SK-N-SH (cell line): ENCODE measurements at regions not wholly inside any gene's neighbourhood (a gene's known extent, or its start where the extent isn't known, plus 50 kb on each side); places are given as distances from the start of the nearest gene placed in this dataset.

ENCODE experiments used
- CTCF ChIA-PET: fragments of 300-600, 350-600 bp; formaldehyde crosslinking; extraction: SDS; loops from one replicate; lab custom pipeline; 2021; lab: Yijun Ruan, JAX
- POLR2A ChIA-PET: fragments of 350-600 bp; sonication (Branson Sonifier 250); formaldehyde crosslinking; extraction: SDS; loops from one replicate; lab custom pipeline; 2020; ENCODE audit warnings: antibody characterized with exemption, inconsistent platforms; lab: Yijun Ruan, JAX
- DNase-seq: peaks from one replicate; pipeline ENCODE4 v3.0.0; 2012
- H2AFZ ChIP-seq: fragments of 200-600 bp; sonication (generic); 2 replicates; pipeline ENCODE4 v1.8.1; 2016; ENCODE audit warnings: antibody characterized with exemption, mild to moderate bottlenecking, low read depth
- H3F3A ChIP-seq: fragments of 200-600 bp; sonication (generic); replicated peaks from 2 replicates; pipeline ENCODE3; 2016; ENCODE audit warnings: antibody characterized with exemption, mild to moderate bottlenecking; ENCODE audit not compliant: insufficient read depth
- H3K27ac ChIP-seq, 2 experiments: fragments of 200-500 bp in 1 of 2; fragments of 200-600 bp in 1 of 2; sonication (Bioruptor generic) in 1 of 2; sonication (generic), shearing (Covaris generic) in 1 of 2; 2 replicates each; pipeline versions ENCODE4 v1.5.1 to v1.6.1; 2014 to 2016; ENCODE audit warnings: low read depth in 2 of 2, inconsistent platforms in 1 of 2, low read length in 1 of 2, mild to moderate bottlenecking in 1 of 2, mixed read lengths in 1 of 2
- H3K27me3 ChIP-seq: fragments of 200-600 bp; sonication (generic), shearing (Covaris generic); 2 replicates; pipeline ENCODE4 v1.6.1; 2016; ENCODE audit warnings: mixed run types; ENCODE audit not compliant: insufficient read depth
- H3K36me3 ChIP-seq, 2 experiments: fragments of 200-500 bp in 1 of 2; fragments of 200-600 bp in 1 of 2; sonication (Bioruptor generic) in 1 of 2; sonication (generic) in 1 of 2; replicated peaks in 1 of 2; 2 replicates each; pipeline versions ENCODE3 to v1.5.1; 2014 to 2016; ENCODE audit warnings: low read length in 1 of 2, mild to moderate bottlenecking in 1 of 2; ENCODE audit not compliant: insufficient read depth in 2 of 2, control insufficient read depth in 1 of 2
- H3K4me1 ChIP-seq, 2 experiments: fragments of 200-500 bp in 1 of 2; fragments of 200-600 bp in 1 of 2; sonication (Bioruptor generic) in 1 of 2; sonication (generic), shearing (Covaris generic) in 1 of 2; 2 replicates each; pipeline versions ENCODE4 v1.5.1 to v1.6.1; 2014 to 2016; ENCODE audit warnings: low read depth in 1 of 2, low read length in 1 of 2, mixed run types in 1 of 2; ENCODE audit not compliant: insufficient read depth in 2 of 2, control insufficient read depth in 1 of 2
- H3K4me2 ChIP-seq: fragments of 200-600 bp; sonication (generic), shearing (Covaris generic); 2 replicates; pipeline ENCODE4 v1.6.1; 2017; ENCODE audit warnings: mixed run types
- H3K4me3 ChIP-seq, 2 experiments: fragments of 200-500 bp in 1 of 2; fragments of 200-600 bp in 1 of 2; sonication (Bioruptor generic) in 1 of 2; sonication (generic), shearing (Covaris generic) in 1 of 2; 2 replicates each; pipeline versions ENCODE4 v1.5.1 to v1.8.1; 2014 to 2016; ENCODE audit warnings: low read depth in 2 of 2, inconsistent platforms in 1 of 2, low read length in 1 of 2, mild to moderate bottlenecking in 1 of 2, mixed read lengths in 1 of 2, moderate library complexity in 1 of 2
- H3K79me2 ChIP-seq: fragments of 200-600 bp; sonication (generic); 2 replicates; pipeline ENCODE4 v1.8.1; 2017; ENCODE audit warnings: mild to moderate bottlenecking; ENCODE audit not compliant: insufficient read depth
- H3K9ac ChIP-seq: fragments of 200-600 bp; sonication (generic); 2 replicates; pipeline ENCODE4 v1.6.1; 2017; ENCODE audit warnings: mixed run types
- H3K9me2 ChIP-seq: fragments of 200-600 bp; sonication (generic); 2 replicates; pipeline ENCODE4 v1.6.1; 2017; ENCODE audit warnings: mixed run types
- H3K9me3 ChIP-seq: fragments of 200-600 bp; sonication (generic); 2 replicates; pipeline ENCODE4 v1.6.1; 2017; ENCODE audit warnings: mixed run types, mild to moderate bottlenecking, moderate library complexity
- H4K20me1 ChIP-seq: fragments of 200-600 bp; sonication (generic); 2 replicates; pipeline ENCODE4 v1.6.1; 2017; ENCODE audit warnings: mild to moderate bottlenecking, mixed run types; ENCODE audit not compliant: insufficient read depth
- CHD2 ChIP-seq: fragments of 150-350 bp; IDR thresholded peaks from 2 replicates; pipeline ENCODE4 v1.6.1; 2018; ENCODE audit warnings: low read length; ENCODE audit not compliant: partially characterized antibody
- EP300 ChIP-seq, 2 experiments: IDR thresholded peaks; 2 replicates each; pipeline versions ENCODE4 v1.4.0 to v1.6.1; 2012; ENCODE audit warnings: borderline replicate concordance in 1 of 2, low read depth in 1 of 2, low read length in 1 of 2
- FOSL2 ChIP-seq: IDR thresholded peaks from 2 replicates; pipeline ENCODE4 v1.4.0; 2012; ENCODE audit warnings: low read depth, mild to moderate bottlenecking, moderate library complexity, borderline replicate concordance
- GATA2 ChIP-seq: sonication (generic); formaldehyde crosslinking; IDR thresholded peaks from 2 replicates; pipeline ENCODE4 v1.5.0; 2020; ENCODE audit warnings: mild to moderate bottlenecking, missing genetic modification reagents
- JUND ChIP-seq: IDR thresholded peaks from 2 replicates; pipeline ENCODE4 v1.4.0; 2012
- MEF2A ChIP-seq: IDR thresholded peaks from 2 replicates; pipeline ENCODE4 v1.4.0; 2012; ENCODE audit warnings: low read depth, borderline replicate concordance
- MXI1 ChIP-seq: IDR thresholded peaks from 2 replicates; pipeline ENCODE4 v1.6.1; 2012; ENCODE audit warnings: mild to moderate bottlenecking, low read depth, low read length, improper control_type of control experiment
- NFIC ChIP-seq: IDR thresholded peaks from 2 replicates; pipeline ENCODE4 v1.4.0; 2012; ENCODE audit warnings: borderline replicate concordance
- NRF1 ChIP-seq: IDR thresholded peaks from 2 replicates; pipeline ENCODE4 v1.6.1; 2012; ENCODE audit warnings: low read depth, mild to moderate bottlenecking, low read length
- POLR2AphosphoS5 ChIP-seq: IDR thresholded peaks from 2 replicates; pipeline ENCODE4 v1.6.1; 2012; ENCODE audit warnings: low read depth, low read length
- RCOR1 ChIP-seq: fragments of 150-350 bp; IDR thresholded peaks from 2 replicates; pipeline ENCODE4 v1.6.1; 2017; ENCODE audit warnings: antibody characterized with exemption, low read length
- RFX5 ChIP-seq: IDR thresholded peaks from 2 replicates; pipeline ENCODE4 v1.6.1; 2012; ENCODE audit warnings: mild to moderate bottlenecking, improper control_type of control experiment, low read length
- SMC3 ChIP-seq: IDR thresholded peaks from 2 replicates; pipeline ENCODE4 v1.6.1; 2012; ENCODE audit warnings: low read depth, low read length, improper control_type of control experiment
- TAF1 ChIP-seq: IDR thresholded peaks from 2 replicates; pipeline ENCODE4 v1.6.1; 2012; ENCODE audit warnings: low read depth, mild to moderate bottlenecking, low read length, moderate library complexity, borderline replicate concordance
- TCF12 ChIP-seq: IDR thresholded peaks from 2 replicates; pipeline ENCODE4 v1.4.0; 2012
- TEAD4 ChIP-seq: IDR thresholded peaks from 2 replicates; pipeline ENCODE4 v1.4.0; 2012; ENCODE audit warnings: mild to moderate bottlenecking, borderline replicate concordance; ENCODE audit not compliant: insufficient read depth
- WGBS: methylation state at CpG from one replicate; pipeline ENCODE4 v1.1.6; 2017; ENCODE audit warnings: low lambda C conversion rate; 5-methylcytosine and 5-hydroxymethylcytosine counted together
- TF ChIP-seq, protein P1 (sequence below): IDR thresholded peaks from 2 replicates; pipeline ENCODE4; 2012
- TF ChIP-seq, protein P2 (sequence below): IDR thresholded peaks from 2 replicates; pipeline ENCODE4 v1.4.0; 2012; ENCODE audit warnings: low read depth, borderline replicate concordance

DNA sequence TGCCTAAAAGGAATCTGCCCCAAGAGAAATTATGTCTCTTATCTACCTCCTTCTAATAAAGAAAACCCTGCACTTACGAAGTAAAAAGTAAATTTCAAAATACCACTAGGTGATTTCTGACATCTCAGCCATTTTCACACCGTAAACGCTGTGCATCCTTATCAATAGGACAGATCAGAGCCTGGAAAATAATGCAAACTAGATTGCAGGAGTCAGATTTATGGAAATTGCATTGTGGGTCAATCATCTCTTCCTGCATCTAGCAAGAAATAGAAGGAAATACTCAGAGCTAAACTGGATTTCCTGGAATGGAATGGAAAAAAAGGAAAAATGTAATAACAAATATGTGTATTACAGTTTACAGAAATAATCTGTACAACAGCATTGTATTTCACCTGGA is 114.3 kb upstream of the PLPPR4 start:
- no peaks in the 10 kb centered on the region for H3K9me2 ChIP-seq
- no peak overlapping the region for H3K4me3 ChIP-seq
- no peaks in the 10 kb centered on the region for H3K4me1 ChIP-seq
- no peaks in the 10 kb centered on the region for H3F3A ChIP-seq
- H3K27ac ChIP-seq, result no peak overlapping the region; a peak in 1 of 4 replicates
- no peaks in the 10 kb centered on the region for H3K9me3 ChIP-seq
- 36% methylated on average over 3 of the region's 3 CpGs for WGBS
- H3K36me3 ChIP-seq, result no peaks in the 10 kb centered on the region
- no peak overlapping the region for H3K4me2 ChIP-seq
- ChIA-PET POLR2A (no interaction called here), CTCF (no interaction called here)
- no peak for TF ChIP-seq TEAD4
- peak; percentile 57 for TF ChIP-seq GATA2
- no peaks in the 10 kb centered on the region for H4K20me1 ChIP-seq
- DNase-seq, result no peak
- no peak overlapping the region for H2AFZ ChIP-seq
- no peaks in the 10 kb centered on the region for H3K79me2 ChIP-seq
- no peaks in the 10 kb centered on the region; the same call in 1 of the 2 replicates for H3K27me3 ChIP-seq
- no peak overlapping the region for H3K9ac ChIP-seq

DNA sequence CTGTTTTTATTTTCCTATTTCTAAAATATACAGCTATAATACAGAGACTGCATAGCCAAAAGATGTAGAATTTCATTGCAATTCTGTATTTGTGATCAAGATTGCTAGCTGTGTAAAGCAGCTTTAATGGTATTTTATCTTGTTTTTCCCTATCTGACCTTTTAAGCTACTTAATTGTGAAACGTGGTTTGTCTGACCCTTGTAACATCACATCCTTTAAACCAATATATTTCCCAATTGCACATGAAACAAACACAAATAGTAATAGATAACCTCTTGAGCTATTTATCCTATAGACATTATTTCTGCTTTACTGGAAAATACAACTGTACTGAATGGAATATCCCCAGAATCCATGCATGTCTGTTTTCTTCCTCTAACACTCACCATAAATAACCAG is 112.2 kb upstream of the PLPPR4 start:
- H3K27ac ChIP-seq, result no peak overlapping the region
- no peak overlapping the region for H3K4me3 ChIP-seq
- TF ChIP-seq SMC3 (no peak), TAF1 (no peak), RCOR1 (no peak), RFX5 (no peak)
- no peaks in the 10 kb centered on the region for H3K36me3 ChIP-seq
- H3K9me3 ChIP-seq, result no peaks in the 10 kb centered on the region
- 27% methylated on average over 1 of the region's 1 CpG for WGBS
- ChIA-PET CTCF (no interaction called here), POLR2A (no interaction called here)
- no peak overlapping the region for H3K4me2 ChIP-seq
- no peaks in the 10 kb centered on the region for H3K27me3 ChIP-seq
- no peak overlapping the region for H3K9ac ChIP-seq
- no peaks in the 10 kb centered on the region for H3F3A ChIP-seq
- no peaks in the 10 kb centered on the region for H3K9me2 ChIP-seq
- no peak for DNase-seq
- no peaks in the 10 kb centered on the region for H3K4me1 ChIP-seq
- H4K20me1 ChIP-seq, result no peaks in the 10 kb centered on the region
- no peak overlapping the region for H2AFZ ChIP-seq
- H3K79me2 ChIP-seq, result no peaks in the 10 kb centered on the region

DNA sequence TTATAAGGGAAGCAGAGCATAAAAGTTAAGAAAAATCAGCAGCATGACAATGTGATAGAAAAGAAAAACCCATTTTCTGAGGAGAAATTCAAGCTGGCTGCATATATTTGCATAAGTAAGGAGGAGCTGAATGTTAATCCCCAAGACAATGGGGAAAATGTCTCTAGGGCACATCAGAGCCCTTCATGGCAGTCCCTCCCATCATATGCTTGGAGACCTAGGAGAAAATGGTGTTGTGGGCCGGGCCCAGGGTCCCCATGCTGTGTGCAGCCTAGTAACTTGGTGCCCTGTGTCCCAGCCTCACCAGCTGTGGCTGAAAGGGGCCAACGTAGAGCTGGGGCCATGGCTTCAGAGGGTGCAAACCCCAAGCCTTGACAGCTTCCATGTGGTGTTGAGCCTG is 100.6 kb upstream of the PLPPR4 start:
- POLR2A ChIA-PET, result no interaction called here
- H2AFZ ChIP-seq, result no peak overlapping the region
- 13% methylated on average over 2 of the region's 2 CpGs for WGBS
- H3K4me1 ChIP-seq, result no peaks in the 10 kb centered on the region
- H3K4me2 ChIP-seq, result no peak overlapping the region
- TF ChIP-seq TCF12, result no peak
- no peak overlapping the region for H3K4me3 ChIP-seq
- no peak overlapping the region for H3K9ac ChIP-seq
- H3K9me2 ChIP-seq, result no peaks in the 10 kb centered on the region; the same call in 1 of the 2 replicates
- DNase-seq, result no peak
- CTCF ChIA-PET, result no interaction called here
- H3K27me3 ChIP-seq, result no peaks in the 10 kb centered on the region
- no peak overlapping the region for H3K27ac ChIP-seq
- no peaks in the 10 kb centered on the region for H3F3A ChIP-seq
- no peaks in the 10 kb centered on the region for H4K20me1 ChIP-seq
- no peaks in the 10 kb centered on the region for H3K9me3 ChIP-seq
- no peaks in the 10 kb centered on the region for H3K79me2 ChIP-seq
- no peaks in the 10 kb centered on the region for H3K36me3 ChIP-seq

DNA sequence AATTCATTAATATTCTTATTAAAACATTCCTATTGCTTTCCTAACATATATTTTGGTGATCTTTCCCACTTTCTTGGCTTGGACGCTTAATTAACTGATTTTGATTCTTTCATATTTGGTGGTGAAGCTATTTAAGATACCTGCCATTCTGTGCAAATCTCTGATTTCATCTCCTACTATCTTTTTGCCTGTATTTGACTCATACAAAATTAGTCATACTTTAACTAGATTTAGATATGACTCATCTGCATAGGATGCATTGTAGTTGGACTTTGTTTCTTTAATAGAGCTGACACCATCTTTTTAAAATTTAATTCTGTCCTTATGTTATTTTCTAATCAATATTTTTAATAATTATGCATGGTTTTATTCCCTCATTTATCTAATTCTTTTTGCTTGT is 93.8 kb upstream of the PLPPR4 start:
- H3K79me2 ChIP-seq, result no peaks in the 10 kb centered on the region
- H3K4me1 ChIP-seq, result peaks cover 0 to 16% of the 10 kb centered on the region in 2 experiments; a peak in 2 of 4 replicates
- H3K27me3 ChIP-seq, result no peaks in the 10 kb centered on the region
- DNase-seq, result no peak
- WGBS, result 15% methylated on average over 1 of the region's 1 CpG
- no peaks in the 10 kb centered on the region for H4K20me1 ChIP-seq
- TF ChIP-seq MXI1 (no peak), TEAD4 (peak; percentile 58; the same call in 1 of the 2 replicates), EP300 (IDR thresholded peaks at IDR 0.05; ENCODE audit: borderline replicate concordance in 1 of 2, low read depth in 1 of 2, low read length in 1 of 2) (peak in 1 of 2 experiments; percentile 77; a peak in 1 of 4 replicates), JUND (peak; percentile 97), TCF12 (peak; percentile 88), CHD2 (no peak), NRF1 (no peak), MEF2A (peak; percentile 82), NFIC (peak; percentile 46; the same call in 1 of the 2 replicates), FOSL2 (peak; percentile 97), POLR2AphosphoS5 (peak; percentile 25; the same call in 1 of the 2 replicates)
- TF ChIP-seq, protein P1, sequence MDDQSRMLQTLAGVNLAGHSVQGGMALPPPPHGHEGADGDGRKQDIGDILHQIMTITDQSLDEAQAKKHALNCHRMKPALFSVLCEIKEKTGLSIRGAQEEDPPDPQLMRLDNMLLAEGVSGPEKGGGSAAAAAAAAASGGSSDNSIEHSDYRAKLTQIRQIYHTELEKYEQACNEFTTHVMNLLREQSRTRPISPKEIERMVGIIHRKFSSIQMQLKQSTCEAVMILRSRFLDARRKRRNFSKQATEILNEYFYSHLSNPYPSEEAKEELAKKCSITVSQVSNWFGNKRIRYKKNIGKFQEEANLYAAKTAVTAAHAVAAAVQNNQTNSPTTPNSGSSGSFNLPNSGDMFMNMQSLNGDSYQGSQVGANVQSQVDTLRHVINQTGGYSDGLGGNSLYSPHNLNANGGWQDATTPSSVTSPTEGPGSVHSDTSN, result peak; percentile 61; the same call in 1 of the 2 replicates
- TF ChIP-seq, protein P2, sequence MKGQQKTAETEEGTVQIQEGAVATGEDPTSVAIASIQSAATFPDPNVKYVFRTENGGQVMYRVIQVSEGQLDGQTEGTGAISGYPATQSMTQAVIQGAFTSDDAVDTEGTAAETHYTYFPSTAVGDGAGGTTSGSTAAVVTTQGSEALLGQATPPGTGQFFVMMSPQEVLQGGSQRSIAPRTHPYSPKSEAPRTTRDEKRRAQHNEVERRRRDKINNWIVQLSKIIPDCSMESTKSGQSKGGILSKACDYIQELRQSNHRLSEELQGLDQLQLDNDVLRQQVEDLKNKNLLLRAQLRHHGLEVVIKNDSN, result no peak
- no peaks in the 10 kb centered on the region; the same call in 1 of the 2 replicates for H3K9me2 ChIP-seq
- no peak overlapping the region for H3K4me2 ChIP-seq
- H3K4me3 ChIP-seq, result no peak overlapping the region
- peak overlapping the region in 1 of 2 experiments; percentile 41; a peak in 2 of 4 replicates for H3K27ac ChIP-seq
- no peaks in the 10 kb centered on the region for H3K36me3 ChIP-seq
- H2AFZ ChIP-seq, result no peak overlapping the region
- POLR2A ChIA-PET, result no interaction called here
- H3K9ac ChIP-seq, result no peak overlapping the region
- CTCF ChIA-PET, result interaction anchor here (0.6 to 1.4 kb wide), 2 partner anchors 311 to 377 kb away, joined by 4 read pairs; no protein-coding TSS in a partner anchor
- peaks cover 14% of the 10 kb centered on the region for H3F3A ChIP-seq
- no peaks in the 10 kb centered on the region for H3K9me3 ChIP-seq
